ENCODE measurements at regions not wholly inside any gene's neighbourhood (a gene's known extent, or its start where the extent isn't known, plus 50 kb on each side); places are given as distances from the start of the nearest gene placed in this dataset.
A peak's percentile ranks its signal among the peaks of the same experiment; 100 is the strongest.

DNA sequence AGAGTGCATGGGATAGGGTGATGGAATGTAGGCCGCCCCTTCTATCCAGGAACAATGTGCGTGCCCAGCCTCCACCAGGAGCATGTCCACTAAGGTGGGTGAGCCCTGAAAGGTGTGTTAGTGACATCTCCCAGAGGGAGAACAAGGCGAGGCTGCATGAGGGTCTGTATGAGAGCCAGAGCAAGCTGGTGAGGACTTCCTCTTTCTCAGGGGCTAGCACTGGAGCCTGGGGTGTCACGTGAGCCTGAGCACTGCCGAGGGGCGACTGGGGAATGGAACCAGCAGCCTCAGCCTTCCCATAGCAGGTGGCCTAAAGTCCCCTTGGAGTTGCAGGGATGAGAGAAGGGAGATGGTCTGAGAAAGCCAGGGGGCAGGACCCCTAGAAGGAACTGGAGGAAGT, 156.3 kb upstream of the COBL start:
- WGBS: 58% methylated on average over 6 of the region's 6 CpGs
- H3K4me1 ChIP-seq (ENCODE audit: control insufficient read depth in 2 of 2, insufficient read depth in 2 of 2, low read length in 2 of 2): peaks cover 0 to 5% of the 10 kb centered on the region in 2 donors

DNA sequence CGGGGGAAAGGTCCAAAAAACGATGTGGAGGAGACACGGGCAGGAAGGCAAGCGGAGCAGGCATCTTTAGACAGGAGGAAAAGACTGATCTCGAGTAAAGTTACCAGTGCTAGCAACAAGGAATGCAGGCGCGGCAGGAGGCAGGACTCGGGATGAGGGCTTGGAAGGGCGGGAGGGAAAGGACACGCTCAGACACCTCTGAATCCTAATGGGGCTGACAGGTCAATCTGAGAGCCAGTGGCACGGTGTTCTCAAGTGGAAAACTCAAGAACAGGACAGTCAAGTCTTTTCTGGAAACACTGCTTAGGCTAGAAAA, 155.3 kb upstream of the COBL start:
- WGBS: 52% methylated on average over 11 of the region's 11 CpGs
- peak overlapping the region in 1 of 2 donors; percentile 45 for H3K4me3 ChIP-seq (ENCODE audit: low read length in 2 of 2)

More for the DNA sequence above, 156.3 kb upstream of the COBL start:
- Histone ChIP-seq H3K9me3 (ENCODE audit: control insufficient read depth in 2 of 2, insufficient read depth in 1 of 2, low read length in 1 of 2) (no peaks in the 10 kb centered on the region), H3K27ac (ENCODE audit: low read depth in 1 of 2, low read length in 1 of 2) (no peak overlapping the region), H3K27me3 (ENCODE audit: control insufficient read depth in 2 of 2, insufficient read depth in 1 of 2, low read length in 1 of 2) (peaks cover 0 to 21% of the 10 kb centered on the region in 2 donors), H3K36me3 (ENCODE audit: control insufficient read depth in 2 of 2, insufficient read depth in 2 of 2, low read length in 1 of 2) (no peaks in the 10 kb centered on the region), H3K4me3 (ENCODE audit: low read length in 2 of 2) (peak overlapping the region in 1 of 2 donors; percentile 7)
- no peak for DNase-seq (ENCODE audit: low read depth in 6 of 9, low spot score in 9 of 9)

DNA sequence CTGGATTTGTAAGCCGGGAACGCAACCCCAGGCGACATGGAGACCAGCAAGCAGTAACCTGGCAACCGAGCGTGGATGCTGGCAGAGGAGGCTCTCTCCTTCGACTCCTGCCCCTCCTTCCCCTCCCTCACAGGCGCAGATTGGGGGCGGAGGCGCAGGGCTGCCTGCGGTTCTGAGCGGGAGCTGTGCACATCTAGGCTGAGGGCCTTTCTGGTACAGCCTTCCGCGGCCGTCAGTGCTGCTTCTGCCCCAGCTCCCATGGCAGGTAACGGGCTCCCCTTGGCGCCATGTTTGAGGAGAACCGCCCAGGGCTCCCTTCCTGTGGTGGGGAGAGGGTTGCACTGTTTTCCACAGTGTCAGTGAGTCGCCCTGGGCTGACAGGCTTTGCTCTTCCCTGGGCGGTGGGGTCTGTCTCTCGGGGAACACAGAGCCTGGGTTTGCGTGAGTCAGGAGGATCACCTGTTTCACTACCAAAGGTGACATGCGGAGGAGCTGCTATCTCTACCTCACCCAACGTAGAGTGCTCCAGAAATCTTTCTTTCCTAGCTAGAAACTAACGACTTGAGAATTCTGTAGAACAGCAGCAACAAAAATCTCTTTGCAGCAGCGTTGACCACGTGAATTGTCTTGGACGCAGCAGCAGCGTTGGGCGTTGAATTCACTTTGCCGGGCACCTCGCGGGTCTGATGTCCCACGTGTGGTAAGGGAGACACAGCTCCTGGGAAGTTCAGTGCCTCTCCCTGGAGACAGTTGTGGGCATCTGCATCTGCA, 154.8 kb upstream of the COBL start:
- H3K4me3 ChIP-seq (ENCODE audit: low read length in 2 of 2): peak overlapping the region in 1 of 2 donors; percentile 45
- 23% methylated on average over 33 of the region's 33 CpGs for WGBS
- no peak for DNase-seq (ENCODE audit: low read depth in 6 of 9, low spot score in 9 of 9)

More for the DNA sequence above, 155.3 kb upstream of the COBL start:
- DNase-seq (ENCODE audit: low read depth in 6 of 9, low spot score in 9 of 9): no peak
- Histone ChIP-seq H3K27ac (ENCODE audit: low read depth in 1 of 2, low read length in 1 of 2) (no peak overlapping the region), H3K9me3 (ENCODE audit: control insufficient read depth in 2 of 2, insufficient read depth in 1 of 2, low read length in 1 of 2) (peaks cover 0 to 2% of the 10 kb centered on the region in 2 donors), H3K36me3 (ENCODE audit: control insufficient read depth in 2 of 2, insufficient read depth in 2 of 2, low read length in 1 of 2) (no peaks in the 10 kb centered on the region), H3K27me3 (ENCODE audit: control insufficient read depth in 2 of 2, insufficient read depth in 1 of 2, low read length in 1 of 2) (peaks cover 0 to 21% of the 10 kb centered on the region in 2 donors), H3K4me1 (ENCODE audit: control insufficient read depth in 2 of 2, insufficient read depth in 2 of 2, low read length in 2 of 2) (peaks cover 0 to 6% of the 10 kb centered on the region in 2 donors)

DNA sequence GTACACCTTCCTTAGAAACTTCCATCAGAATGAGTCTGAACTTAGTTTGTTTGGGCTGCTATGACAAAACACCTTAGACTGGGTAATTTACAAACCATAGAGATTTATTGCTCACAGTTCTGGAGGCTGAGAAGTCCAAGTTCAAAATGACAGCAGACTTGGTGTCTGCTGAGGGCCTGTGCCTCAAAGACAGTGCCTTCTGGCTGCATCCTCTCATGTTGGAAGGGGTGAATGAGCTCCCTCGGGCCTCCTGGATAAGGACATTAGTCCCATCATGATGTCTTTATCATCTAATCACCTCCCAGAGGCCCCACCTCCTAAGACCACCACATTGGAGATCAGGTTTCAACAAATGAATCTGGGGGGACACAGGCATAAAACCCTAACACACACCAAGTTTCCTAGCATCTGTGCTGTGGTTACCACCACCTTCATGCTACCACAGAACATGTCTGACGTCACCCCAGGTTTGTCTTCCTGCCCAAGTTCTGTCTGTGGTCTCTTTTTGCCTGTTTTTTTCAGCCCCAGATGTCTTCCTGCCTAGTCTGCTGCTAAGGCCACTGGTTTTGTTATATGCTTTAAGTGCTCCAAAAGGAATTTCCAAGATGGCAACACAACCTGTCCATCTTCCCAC, 150.9 kb upstream of the COBL start:
- H3K27me3 ChIP-seq (ENCODE audit: control insufficient read depth in 2 of 2, insufficient read depth in 1 of 2, low read length in 1 of 2): peaks cover 0 to 20% of the 10 kb centered on the region in 2 donors
- peaks cover 0 to 2% of the 10 kb centered on the region in 2 donors for H3K9me3 ChIP-seq (ENCODE audit: control insufficient read depth in 2 of 2, insufficient read depth in 1 of 2, low read length in 1 of 2)
- 37% methylated on average over 2 of the region's 2 CpGs for WGBS
- peak in 8 of 9 donors; percentile 7 to 59 (median 15) for DNase-seq (ENCODE audit: low read depth in 6 of 9, low spot score in 9 of 9)
- no peak overlapping the region for H3K4me3 ChIP-seq (ENCODE audit: low read length in 2 of 2)
- H3K36me3 ChIP-seq (ENCODE audit: control insufficient read depth in 2 of 2, insufficient read depth in 2 of 2, low read length in 1 of 2): no peaks in the 10 kb centered on the region
- peak overlapping the region in 1 of 2 donors; percentile 84 for H3K27ac ChIP-seq (ENCODE audit: low read depth in 1 of 2, low read length in 1 of 2)
- H3K4me1 ChIP-seq (ENCODE audit: control insufficient read depth in 2 of 2, insufficient read depth in 2 of 2, low read length in 2 of 2): peaks cover 0 to 6% of the 10 kb centered on the region in 2 donors

More for the DNA sequence above, 154.8 kb upstream of the COBL start:
- H3K9me3 ChIP-seq (ENCODE audit: control insufficient read depth in 2 of 2, insufficient read depth in 1 of 2, low read length in 1 of 2): peaks cover 0 to 2% of the 10 kb centered on the region in 2 donors
- H3K4me1 ChIP-seq (ENCODE audit: control insufficient read depth in 2 of 2, insufficient read depth in 2 of 2, low read length in 2 of 2): peaks cover 0 to 6% of the 10 kb centered on the region in 2 donors
- no peaks in the 10 kb centered on the region for H3K36me3 ChIP-seq (ENCODE audit: control insufficient read depth in 2 of 2, insufficient read depth in 2 of 2, low read length in 1 of 2)
- peaks cover 0 to 21% of the 10 kb centered on the region in 2 donors for H3K27me3 ChIP-seq (ENCODE audit: control insufficient read depth in 2 of 2, insufficient read depth in 1 of 2, low read length in 1 of 2)
- peak overlapping the region in 1 of 2 donors; percentile 58 for H3K27ac ChIP-seq (ENCODE audit: low read depth in 1 of 2, low read length in 1 of 2)

DNA sequence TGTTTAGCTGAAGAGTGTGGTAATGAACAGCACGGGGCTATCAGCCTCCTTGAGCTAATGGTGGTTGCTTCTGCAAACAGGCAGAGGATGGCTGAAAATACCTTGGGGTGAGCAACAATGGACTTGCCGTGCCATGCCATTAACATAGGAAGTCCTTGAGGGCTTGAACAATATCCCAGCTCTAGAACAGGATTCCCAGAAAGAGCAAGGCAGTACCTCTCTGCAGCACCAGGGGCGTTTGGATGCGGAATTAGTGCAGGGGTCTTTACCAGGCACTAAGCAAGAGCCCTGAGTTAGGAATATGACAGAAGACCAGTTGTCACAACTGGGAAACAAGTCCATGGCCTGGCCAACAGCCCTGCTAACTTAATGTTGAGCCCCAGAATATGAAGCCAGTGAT, 143.2 kb upstream of the COBL start:
- no peak for DNase-seq (ENCODE audit: low read depth in 6 of 9, low spot score in 9 of 9)
- Histone ChIP-seq H3K27ac (ENCODE audit: low read depth in 1 of 2, low read length in 1 of 2) (no peak overlapping the region), H3K27me3 (ENCODE audit: control insufficient read depth in 2 of 2, insufficient read depth in 1 of 2, low read length in 1 of 2) (no peaks in the 10 kb centered on the region), H3K4me1 (ENCODE audit: control insufficient read depth in 2 of 2, insufficient read depth in 2 of 2, low read length in 2 of 2) (no peaks in the 10 kb centered on the region), H3K4me3 (ENCODE audit: low read length in 2 of 2) (no peak overlapping the region), H3K9me3 (ENCODE audit: control insufficient read depth in 2 of 2, insufficient read depth in 1 of 2, low read length in 1 of 2) (no peaks in the 10 kb centered on the region), H3K36me3 (ENCODE audit: control insufficient read depth in 2 of 2, insufficient read depth in 2 of 2, low read length in 1 of 2) (no peaks in the 10 kb centered on the region)
- 62% methylated on average over 4 of the region's 4 CpGs for WGBS

DNA sequence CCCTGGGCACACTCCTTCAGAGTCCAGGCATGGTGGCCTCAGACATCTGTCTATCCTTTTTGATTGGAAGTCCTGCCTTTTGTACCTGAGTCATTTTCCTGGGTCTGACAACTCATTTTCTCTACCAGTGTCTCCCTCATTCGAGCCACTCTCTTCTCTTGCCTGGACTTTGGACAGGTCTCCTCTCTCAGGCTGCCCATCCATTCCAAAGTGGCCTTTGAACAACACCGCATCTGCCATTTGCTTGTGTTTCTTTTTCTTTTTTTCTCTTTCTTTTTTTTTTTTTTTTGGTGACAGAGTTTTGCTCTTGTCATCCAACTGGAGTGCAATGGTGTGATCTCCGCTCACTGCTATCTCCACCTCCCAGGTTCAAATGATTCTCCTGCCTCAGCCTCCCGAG, 142.1 kb upstream of the COBL start:
- Histone ChIP-seq H3K9me3 (ENCODE audit: control insufficient read depth in 2 of 2, insufficient read depth in 1 of 2, low read length in 1 of 2) (no peaks in the 10 kb centered on the region), H3K4me1 (ENCODE audit: control insufficient read depth in 2 of 2, insufficient read depth in 2 of 2, low read length in 2 of 2) (no peaks in the 10 kb centered on the region), H3K27me3 (ENCODE audit: control insufficient read depth in 2 of 2, insufficient read depth in 1 of 2, low read length in 1 of 2) (no peaks in the 10 kb centered on the region), H3K36me3 (ENCODE audit: control insufficient read depth in 2 of 2, insufficient read depth in 2 of 2, low read length in 1 of 2) (no peaks in the 10 kb centered on the region), H3K4me3 (ENCODE audit: low read length in 2 of 2) (no peak overlapping the region), H3K27ac (ENCODE audit: low read depth in 1 of 2, low read length in 1 of 2) (no peak overlapping the region)
- no peak for DNase-seq (ENCODE audit: low read depth in 6 of 9, low spot score in 9 of 9)
- WGBS: 89% methylated on average over 4 of the region's 4 CpGs

DNA sequence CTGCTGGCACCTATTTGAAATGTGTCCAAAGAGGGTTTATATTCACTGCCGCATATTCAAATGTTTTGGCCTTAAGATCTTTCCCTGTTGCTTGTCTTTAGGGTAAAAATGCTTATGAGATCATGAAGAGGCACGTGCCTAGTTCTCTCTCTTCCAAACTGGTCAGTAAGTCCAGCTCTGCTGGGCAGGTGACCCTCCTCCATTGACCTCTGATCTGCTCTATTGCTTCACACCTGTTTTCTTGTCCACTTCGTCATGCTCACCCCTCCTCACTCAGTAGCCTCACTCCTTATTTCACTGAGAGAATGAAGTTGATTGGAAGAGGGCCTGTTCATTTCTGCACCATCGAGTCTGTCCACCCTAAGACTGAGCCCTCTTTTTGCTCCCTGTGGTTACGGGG, 140.5 kb upstream of the COBL start:
- 85% methylated on average over 5 of the region's 5 CpGs for WGBS
- no peak for DNase-seq (ENCODE audit: low read depth in 6 of 9, low spot score in 9 of 9)
- Histone ChIP-seq H3K4me3 (ENCODE audit: low read length in 2 of 2) (no peak overlapping the region), H3K27me3 (ENCODE audit: control insufficient read depth in 2 of 2, insufficient read depth in 1 of 2, low read length in 1 of 2) (no peaks in the 10 kb centered on the region), H3K36me3 (ENCODE audit: control insufficient read depth in 2 of 2, insufficient read depth in 2 of 2, low read length in 1 of 2) (no peaks in the 10 kb centered on the region), H3K4me1 (ENCODE audit: control insufficient read depth in 2 of 2, insufficient read depth in 2 of 2, low read length in 2 of 2) (no peaks in the 10 kb centered on the region), H3K9me3 (ENCODE audit: control insufficient read depth in 2 of 2, insufficient read depth in 1 of 2, low read length in 1 of 2) (no peaks in the 10 kb centered on the region), H3K27ac (ENCODE audit: low read depth in 1 of 2, low read length in 1 of 2) (no peak overlapping the region)

DNA sequence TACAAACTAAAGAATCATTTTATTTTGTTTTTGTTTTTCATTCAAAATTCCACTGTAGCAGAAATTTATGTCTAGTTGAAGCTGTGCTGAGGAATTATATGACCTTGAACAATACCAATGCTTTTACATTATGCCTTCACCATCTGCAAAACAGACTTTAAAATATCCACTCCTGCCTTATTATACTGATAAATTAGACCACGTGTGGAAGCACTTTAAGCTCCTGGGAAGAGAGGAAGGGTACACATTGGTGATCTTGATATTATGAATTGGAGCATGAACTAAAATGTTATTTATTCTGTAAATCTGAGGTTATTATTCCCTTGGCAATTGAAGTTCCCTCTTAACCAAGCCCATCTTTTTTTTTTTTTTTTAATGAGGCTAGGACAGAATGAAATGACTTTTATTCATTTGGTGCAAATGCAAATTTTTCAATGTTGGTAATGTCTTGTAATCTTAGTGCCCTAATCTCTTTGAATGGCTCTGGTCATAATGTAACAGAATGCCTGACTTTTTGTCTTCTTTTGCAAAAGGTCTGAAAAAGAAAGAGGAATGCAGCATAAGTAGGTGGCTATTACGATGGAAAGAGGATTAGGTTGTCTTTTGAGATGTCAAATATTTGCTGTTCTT, 139.9 kb upstream of the COBL start:
- no peak overlapping the region for H3K27ac ChIP-seq (ENCODE audit: low read depth in 1 of 2, low read length in 1 of 2)
- H3K9me3 ChIP-seq (ENCODE audit: control insufficient read depth in 2 of 2, insufficient read depth in 1 of 2, low read length in 1 of 2): no peaks in the 10 kb centered on the region
- no peaks in the 10 kb centered on the region for H3K27me3 ChIP-seq (ENCODE audit: control insufficient read depth in 2 of 2, insufficient read depth in 1 of 2, low read length in 1 of 2)
- H3K4me3 ChIP-seq (ENCODE audit: low read length in 2 of 2): no peak overlapping the region
- H3K36me3 ChIP-seq (ENCODE audit: control insufficient read depth in 2 of 2, insufficient read depth in 2 of 2, low read length in 1 of 2): no peaks in the 10 kb centered on the region
- no peaks in the 10 kb centered on the region for H3K4me1 ChIP-seq (ENCODE audit: control insufficient read depth in 2 of 2, insufficient read depth in 2 of 2, low read length in 2 of 2)
- 64% methylated on average over 2 of the region's 2 CpGs for WGBS
- no peak for DNase-seq (ENCODE audit: low read depth in 6 of 9, low spot score in 9 of 9)

DNA sequence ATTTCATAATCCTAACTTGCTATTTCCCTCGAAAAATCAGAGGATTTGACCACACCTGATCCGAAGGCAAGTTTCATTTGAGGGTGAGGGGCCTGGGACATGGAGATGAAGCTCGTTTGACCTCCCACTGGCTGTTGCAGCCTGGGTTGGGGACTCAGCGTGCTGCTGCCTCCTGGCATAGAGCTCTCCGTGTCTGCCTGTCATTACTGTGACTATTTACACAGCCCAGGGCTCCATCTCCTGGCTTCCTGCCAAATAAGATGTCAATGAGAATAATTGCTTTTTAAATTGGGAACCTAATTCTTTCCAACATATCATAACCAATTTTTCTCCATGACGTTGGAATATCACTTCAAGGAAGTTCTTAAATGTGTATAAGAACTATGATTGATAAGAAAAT, 139.3 kb upstream of the COBL start:
- Histone ChIP-seq H3K4me3 (ENCODE audit: low read length in 2 of 2) (no peak overlapping the region), H3K9me3 (ENCODE audit: control insufficient read depth in 2 of 2, insufficient read depth in 1 of 2, low read length in 1 of 2) (no peaks in the 10 kb centered on the region), H3K27me3 (ENCODE audit: control insufficient read depth in 2 of 2, insufficient read depth in 1 of 2, low read length in 1 of 2) (no peaks in the 10 kb centered on the region), H3K27ac (ENCODE audit: low read depth in 1 of 2, low read length in 1 of 2) (no peak overlapping the region), H3K36me3 (ENCODE audit: control insufficient read depth in 2 of 2, insufficient read depth in 2 of 2, low read length in 1 of 2) (no peaks in the 10 kb centered on the region), H3K4me1 (ENCODE audit: control insufficient read depth in 2 of 2, insufficient read depth in 2 of 2, low read length in 2 of 2) (no peaks in the 10 kb centered on the region)
- 48% methylated on average over 6 of the region's 6 CpGs for WGBS
- no peak for DNase-seq (ENCODE audit: low read depth in 6 of 9, low spot score in 9 of 9)

Data from thymus (tissue), 11 donors.